ENCODE measurements at regions not wholly inside any gene's neighbourhood (a gene's known extent, or its start where the extent isn't known, plus 50 kb on each side); places are given as distances from the start of the nearest gene placed in this dataset.

DNA sequence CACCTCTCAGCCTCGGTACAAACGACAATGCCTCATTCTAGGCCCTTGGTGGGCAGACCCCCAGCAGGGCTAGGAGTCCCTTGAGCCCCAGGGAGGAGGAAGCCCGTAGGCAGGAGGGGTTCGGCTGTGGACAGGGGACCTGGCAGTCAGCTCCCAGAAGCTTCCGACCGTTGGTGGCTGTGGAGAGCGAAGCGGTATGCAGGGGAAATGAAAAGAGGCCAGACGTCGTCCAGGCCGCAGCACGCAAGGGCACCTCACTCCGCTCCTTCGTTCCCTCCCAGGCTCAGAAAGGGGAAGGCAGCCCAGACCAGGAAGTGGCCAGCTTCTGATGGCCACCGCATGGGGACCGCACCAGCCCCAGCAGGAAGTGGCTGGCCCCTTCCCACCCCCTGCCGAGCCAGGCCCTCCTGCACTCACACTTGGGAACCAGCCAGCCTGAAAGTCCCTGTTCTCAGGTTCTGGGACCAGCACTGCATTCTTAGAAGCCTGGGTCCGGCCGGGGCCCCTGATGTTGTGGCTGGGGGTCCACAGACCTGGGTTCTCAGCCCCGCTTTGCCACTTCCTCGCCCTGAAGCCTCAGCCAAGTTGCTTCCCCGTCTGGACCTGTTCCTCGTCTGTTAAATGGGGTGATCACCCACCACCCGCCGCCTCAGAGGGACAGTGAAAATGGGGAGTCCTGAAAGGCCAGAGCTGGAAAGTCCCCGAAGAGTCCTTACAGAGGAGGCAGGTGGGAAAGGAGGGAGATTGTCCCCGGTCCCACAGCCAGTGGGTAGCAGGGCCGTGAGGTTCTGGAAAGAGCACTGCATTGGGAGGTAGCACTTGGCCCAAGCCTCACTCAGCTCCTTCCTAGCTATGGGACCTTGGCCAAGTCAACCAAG is 104.0 kb upstream of the RUNX3 start:
- TF ChIP-seq, protein P1, sequence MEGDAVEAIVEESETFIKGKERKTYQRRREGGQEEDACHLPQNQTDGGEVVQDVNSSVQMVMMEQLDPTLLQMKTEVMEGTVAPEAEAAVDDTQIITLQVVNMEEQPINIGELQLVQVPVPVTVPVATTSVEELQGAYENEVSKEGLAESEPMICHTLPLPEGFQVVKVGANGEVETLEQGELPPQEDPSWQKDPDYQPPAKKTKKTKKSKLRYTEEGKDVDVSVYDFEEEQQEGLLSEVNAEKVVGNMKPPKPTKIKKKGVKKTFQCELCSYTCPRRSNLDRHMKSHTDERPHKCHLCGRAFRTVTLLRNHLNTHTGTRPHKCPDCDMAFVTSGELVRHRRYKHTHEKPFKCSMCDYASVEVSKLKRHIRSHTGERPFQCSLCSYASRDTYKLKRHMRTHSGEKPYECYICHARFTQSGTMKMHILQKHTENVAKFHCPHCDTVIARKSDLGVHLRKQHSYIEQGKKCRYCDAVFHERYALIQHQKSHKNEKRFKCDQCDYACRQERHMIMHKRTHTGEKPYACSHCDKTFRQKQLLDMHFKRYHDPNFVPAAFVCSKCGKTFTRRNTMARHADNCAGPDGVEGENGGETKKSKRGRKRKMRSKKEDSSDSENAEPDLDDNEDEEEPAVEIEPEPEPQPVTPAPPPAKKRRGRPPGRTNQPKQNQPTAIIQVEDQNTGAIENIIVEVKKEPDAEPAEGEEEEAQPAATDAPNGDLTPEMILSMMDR (IDR thresholded peaks at IDR 0.05): no peak
- TF ChIP-seq POLR2AphosphoS5 (IDR thresholded peaks at IDR 0.05; ENCODE audit: low read depth, low read length) (no peak), TCF7L2 (IDR thresholded peaks at IDR 0.05; ENCODE audit: low read depth, low read length) (no peak), SIN3A (IDR thresholded peaks at IDR 0.05; ENCODE audit: borderline replicate concordance, insufficient read depth, low read depth, low read length) (no peak)
- TF ChIP-seq, protein P2, sequence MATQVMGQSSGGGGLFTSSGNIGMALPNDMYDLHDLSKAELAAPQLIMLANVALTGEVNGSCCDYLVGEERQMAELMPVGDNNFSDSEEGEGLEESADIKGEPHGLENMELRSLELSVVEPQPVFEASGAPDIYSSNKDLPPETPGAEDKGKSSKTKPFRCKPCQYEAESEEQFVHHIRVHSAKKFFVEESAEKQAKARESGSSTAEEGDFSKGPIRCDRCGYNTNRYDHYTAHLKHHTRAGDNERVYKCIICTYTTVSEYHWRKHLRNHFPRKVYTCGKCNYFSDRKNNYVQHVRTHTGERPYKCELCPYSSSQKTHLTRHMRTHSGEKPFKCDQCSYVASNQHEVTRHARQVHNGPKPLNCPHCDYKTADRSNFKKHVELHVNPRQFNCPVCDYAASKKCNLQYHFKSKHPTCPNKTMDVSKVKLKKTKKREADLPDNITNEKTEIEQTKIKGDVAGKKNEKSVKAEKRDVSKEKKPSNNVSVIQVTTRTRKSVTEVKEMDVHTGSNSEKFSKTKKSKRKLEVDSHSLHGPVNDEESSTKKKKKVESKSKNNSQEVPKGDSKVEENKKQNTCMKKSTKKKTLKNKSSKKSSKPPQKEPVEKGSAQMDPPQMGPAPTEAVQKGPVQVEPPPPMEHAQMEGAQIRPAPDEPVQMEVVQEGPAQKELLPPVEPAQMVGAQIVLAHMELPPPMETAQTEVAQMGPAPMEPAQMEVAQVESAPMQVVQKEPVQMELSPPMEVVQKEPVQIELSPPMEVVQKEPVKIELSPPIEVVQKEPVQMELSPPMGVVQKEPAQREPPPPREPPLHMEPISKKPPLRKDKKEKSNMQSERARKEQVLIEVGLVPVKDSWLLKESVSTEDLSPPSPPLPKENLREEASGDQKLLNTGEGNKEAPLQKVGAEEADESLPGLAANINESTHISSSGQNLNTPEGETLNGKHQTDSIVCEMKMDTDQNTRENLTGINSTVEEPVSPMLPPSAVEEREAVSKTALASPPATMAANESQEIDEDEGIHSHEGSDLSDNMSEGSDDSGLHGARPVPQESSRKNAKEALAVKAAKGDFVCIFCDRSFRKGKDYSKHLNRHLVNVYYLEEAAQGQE (IDR thresholded peaks at IDR 0.05; ENCODE audit: insufficient read depth in 1 of 2, low read depth in 2 of 2, low read length in 1 of 2): no peak
